GM13976 (cell line): ENCODE measurements at regions not wholly inside any gene's neighbourhood (a gene's known extent, or its start where the extent isn't known, plus 50 kb on each side); places are given as distances from the start of the nearest gene placed in this dataset.

Experiments
- DNase-seq: peaks from one replicate; pipeline ENCODE4 v3.0.0; 2012; ENCODE audit warnings: low spot score
- CTCF ChIP-seq: IDR thresholded peaks from 2 replicates; pipeline ENCODE4 v1.5.1; 2012; ENCODE audit warnings: borderline replicate concordance, mild to moderate bottlenecking; ENCODE audit not compliant: insufficient read depth; ENCODE audit errors: extremely low read depth, missing control alignments, control extremely low read depth
- in situ Hi-C: fragments of 300-500 bp; cut with MboI; formaldehyde crosslinking; loops from one replicate; pipeline ENCODE4 v1.12.0; 2022; ENCODE audit warnings: low sequenced_read_pairs, mixed read lengths, inconsistent platforms; ENCODE audit not compliant: unreplicated experiment

GRCh38 chr10:83698899-83699298 is 440.4 kb upstream of the GHITM start:
- no peak for DNase-seq
- in situ Hi-C loops, result no loop called here
- no peak for TF ChIP-seq CTCF

- no peak for TF ChIP-seq CTCF
- in situ Hi-C loops, result no loop called here
- DNase-seq, result no peak
These were observed 437.5 kb upstream of the GHITM start for GRCh38 chr10:83701799-83702198.

- no peak for TF ChIP-seq CTCF
- in situ Hi-C loops, result no loop called here
- DNase-seq, result no peak
These were observed 436.6 kb upstream of the GHITM start for GRCh38 chr10:83702731-83703130.

GRCh38 chr10:83706120-83706519 is 433.2 kb upstream of the GHITM start:
- in situ Hi-C loops, result no loop called here
- TF ChIP-seq CTCF, result no peak
- DNase-seq, result no peak

- in situ Hi-C loops, result no loop called here
- no peak for DNase-seq
- no peak for TF ChIP-seq CTCF
These were observed 432.2 kb upstream of the GHITM start for GRCh38 chr10:83706952-83707582.

- no peak for TF ChIP-seq CTCF
- in situ Hi-C loops, result no loop called here
- no peak for DNase-seq
These were observed 425.9 kb upstream of the GHITM start for GRCh38 chr10:83713423-83713822.
